ENCODE measurements at regions not wholly inside any gene's neighbourhood (a gene's known extent, or its start where the extent isn't known, plus 50 kb on each side); places are given as distances from the start of the nearest gene placed in this dataset.
"Not testable (repeated sequence)": the region's sequence is repeated elsewhere in the genome, so short reads cannot be mapped to it uniquely, and the experiment has no call there.

GRCh38 chr14:46147452-46147851 lies 504.1 kb downstream of the RPL10L start:
- no peak overlapping the region for H3K4me3 ChIP-seq (ENCODE audit: control insufficient read depth, low read depth, low read length)
- DNase-seq (ENCODE audit: low read depth): no peak
- TF ChIP-seq CTCF (conservative IDR thresholded peaks at IDR 0.05; ENCODE audit: control insufficient read depth, insufficient read depth, low read depth, low read length): no peak

GRCh38 chr14:46147024-46147423 lies 504.6 kb downstream of the RPL10L start:
- TF ChIP-seq CTCF (conservative IDR thresholded peaks at IDR 0.05; ENCODE audit: control insufficient read depth, insufficient read depth, low read depth, low read length): no peak
- DNase-seq (ENCODE audit: low read depth): no peak

GRCh38 chr14:46140445-46140844 lies 511.1 kb downstream of the RPL10L start:
- no peak for TF ChIP-seq CTCF (conservative IDR thresholded peaks at IDR 0.05; ENCODE audit: control insufficient read depth, insufficient read depth, low read depth, low read length)

More at GRCh38 chr14:46147024-46147423, 504.6 kb downstream of the RPL10L start:
- H3K4me3 ChIP-seq (ENCODE audit: control insufficient read depth, low read depth, low read length): no peak overlapping the region

GRCh38 chr14:46139649-46140048 lies 511.9 kb downstream of the RPL10L start:
- TF ChIP-seq CTCF (conservative IDR thresholded peaks at IDR 0.05; ENCODE audit: control insufficient read depth, insufficient read depth, low read depth, low read length): no peak
- no peak overlapping the region for H3K4me3 ChIP-seq (ENCODE audit: control insufficient read depth, low read depth, low read length)
- DNase-seq (ENCODE audit: low read depth): no peak

More at GRCh38 chr14:46140445-46140844, 511.1 kb downstream of the RPL10L start:
- DNase-seq (ENCODE audit: low read depth): no peak
- no peak overlapping the region for H3K4me3 ChIP-seq (ENCODE audit: control insufficient read depth, low read depth, low read length)

- no peak overlapping the region for H3K4me3 ChIP-seq (ENCODE audit: control insufficient read depth, low read depth, low read length)
- no peak for TF ChIP-seq CTCF (conservative IDR thresholded peaks at IDR 0.05; ENCODE audit: control insufficient read depth, insufficient read depth, low read depth, low read length)
- DNase-seq (ENCODE audit: low read depth): no peak
Measured at GRCh38 chr14:46137786-46138185, 513.8 kb downstream of the RPL10L start.

- DNase-seq (ENCODE audit: low read depth): no peak
- no peak for TF ChIP-seq CTCF (conservative IDR thresholded peaks at IDR 0.05; ENCODE audit: control insufficient read depth, insufficient read depth, low read depth, low read length)
Measured at GRCh38 chr14:46136456-46136855, 515.1 kb downstream of the RPL10L start.

GRCh38 chr14:46108228-46108627 lies 543.4 kb downstream of the RPL10L start:
- DNase-seq (ENCODE audit: low read depth): no peak
- TF ChIP-seq CTCF (conservative IDR thresholded peaks at IDR 0.05; ENCODE audit: control insufficient read depth, insufficient read depth, low read depth, low read length): no peak

More at GRCh38 chr14:46136456-46136855, 515.1 kb downstream of the RPL10L start:
- H3K4me3 ChIP-seq (ENCODE audit: control insufficient read depth, low read depth, low read length): no peak overlapping the region

GRCh38 chr14:46100901-46101300 lies 550.7 kb downstream of the RPL10L start:
- not testable (repeated sequence) for DNase-seq (ENCODE audit: low read depth); H3K4me3 ChIP-seq (ENCODE audit: control insufficient read depth, low read depth, low read length)

More at GRCh38 chr14:46108228-46108627, 543.4 kb downstream of the RPL10L start:
- H3K4me3 ChIP-seq (ENCODE audit: control insufficient read depth, low read depth, low read length): no peak overlapping the region

All from fibroblast of mammary gland (primary cell).